SK-N-MC (cell line): ENCODE measurements at regions not wholly inside any gene's neighbourhood (a gene's known extent, or its start where the extent isn't known, plus 50 kb on each side); places are given as distances from the start of the nearest gene placed in this dataset.

Experiments
- DNase-seq: peaks from one replicate; pipeline ENCODE4 v3.0.0-alpha.2; 2011; ENCODE audit warnings: low read depth, low spot score
- H3K27ac ChIP-seq: fragments of 200-600 bp; sonication (generic); 2 replicates; pipeline ENCODE4 v1.5.1; 2016; ENCODE audit warnings: mixed run types
- H3K36me3 ChIP-seq: fragments of 200-600 bp; sonication (generic); 2 replicates; pipeline ENCODE4 v1.6.1; 2017; ENCODE audit warnings: antibody characterized with exemption, low read length, mixed read lengths; ENCODE audit not compliant: insufficient read depth
- H3K4me3 ChIP-seq: fragments of 200-600 bp; sonication (generic); 2 replicates; pipeline ENCODE4 v1.5.1; 2016
- H3K9ac ChIP-seq: fragments of 200-600 bp; sonication (generic); 2 replicates; pipeline ENCODE4 v1.8.0; 2017; ENCODE audit warnings: mixed run types, mixed read lengths; ENCODE audit not compliant: insufficient read length
- H3K9me3 ChIP-seq: fragments of 200-600 bp; sonication (generic); 2 replicates; pipeline ENCODE4 v1.6.1; 2017; ENCODE audit warnings: low read depth, mild to moderate bottlenecking, antibody characterized with exemption, low read length, moderate library complexity, mixed read lengths
- EZH2 ChIP-seq: fragments of 200-600 bp; sonication (generic); IDR thresholded peaks from one replicate; pipeline ENCODE4 v1.6.1; 2017; ENCODE audit warnings: antibody characterized with exemption
- FOXP2 ChIP-seq: optimal IDR thresholded peaks from 2 replicates; pipeline ENCODE3; 2011; ENCODE audit warnings: mild to moderate bottlenecking, moderate library complexity; ENCODE audit not compliant: insufficient read depth; ENCODE audit errors: extremely low read length, control extremely low read depth
- POLR2AphosphoS5 ChIP-seq: IDR thresholded peaks from 2 replicates; pipeline ENCODE4 v1.6.1; 2012; ENCODE audit warnings: mild to moderate bottlenecking, low read depth, low read length, borderline replicate concordance

- no peak for TF ChIP-seq POLR2AphosphoS5
- TF ChIP-seq EZH2: no peak
- no peak for TF ChIP-seq FOXP2
- no peak overlapping the region for H3K9ac ChIP-seq
These were observed 69.4 kb upstream of the ITPRID2 start for GRCh38 chr2:181822097-181822496.

GRCh38 chr2:181823405-181823804 lies 68.1 kb upstream of the ITPRID2 start:
- no peaks in the 10 kb centered on the region for H3K9me3 ChIP-seq
- H3K4me3 ChIP-seq: no peak overlapping the region
- no peak for DNase-seq
- no peak for TF ChIP-seq POLR2AphosphoS5
- no peak for TF ChIP-seq FOXP2
- TF ChIP-seq EZH2: no peak
- no peak overlapping the region for H3K9ac ChIP-seq
- no peaks in the 10 kb centered on the region for H3K36me3 ChIP-seq
- no peak overlapping the region for H3K27ac ChIP-seq

More at GRCh38 chr2:181822097-181822496, 69.4 kb upstream of the ITPRID2 start:
- Histone ChIP-seq H3K4me3 (no peak overlapping the region), H3K27ac (no peak overlapping the region), H3K9me3 (no peaks in the 10 kb centered on the region), H3K36me3 (no peaks in the 10 kb centered on the region)
- DNase-seq: no peak

GRCh38 chr2:181828122-181828705 lies 63.3 kb upstream of the ITPRID2 start:
- H3K9ac ChIP-seq: no peak overlapping the region
- no peak overlapping the region for H3K4me3 ChIP-seq
- no peaks in the 10 kb centered on the region for H3K9me3 ChIP-seq
- no peak overlapping the region for H3K27ac ChIP-seq
- TF ChIP-seq POLR2AphosphoS5: no peak
- TF ChIP-seq FOXP2: no peak
- no peak for TF ChIP-seq EZH2
- no peaks in the 10 kb centered on the region for H3K36me3 ChIP-seq
- no peak for DNase-seq

DNA sequence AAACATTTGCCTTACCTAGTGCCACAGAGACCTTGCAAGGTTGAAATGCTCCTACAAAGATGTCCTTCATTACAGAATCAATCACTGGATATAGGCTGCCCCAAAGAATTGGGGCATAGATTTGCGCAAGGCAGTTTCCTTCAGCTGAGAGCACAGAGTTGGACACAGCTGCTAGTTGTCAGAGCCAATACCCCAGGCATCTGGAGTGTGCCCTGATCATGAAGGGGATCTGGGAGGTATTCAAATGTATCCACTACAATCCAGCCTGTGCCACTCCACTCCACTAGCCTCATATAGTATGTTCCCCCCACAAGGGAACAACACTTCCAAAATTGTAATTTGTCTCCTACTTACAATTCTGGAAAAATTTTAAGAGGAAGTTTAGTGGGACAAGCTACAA lies 62.3 kb upstream of the ITPRID2 start:
- TF ChIP-seq FOXP2 (no peak), EZH2 (no peak), POLR2AphosphoS5 (no peak)
- Histone ChIP-seq H3K9ac (no peak overlapping the region), H3K27ac (no peak overlapping the region), H3K4me3 (no peak overlapping the region), H3K36me3 (no peaks in the 10 kb centered on the region), H3K9me3 (no peaks in the 10 kb centered on the region)
- DNase-seq: no peak

DNA sequence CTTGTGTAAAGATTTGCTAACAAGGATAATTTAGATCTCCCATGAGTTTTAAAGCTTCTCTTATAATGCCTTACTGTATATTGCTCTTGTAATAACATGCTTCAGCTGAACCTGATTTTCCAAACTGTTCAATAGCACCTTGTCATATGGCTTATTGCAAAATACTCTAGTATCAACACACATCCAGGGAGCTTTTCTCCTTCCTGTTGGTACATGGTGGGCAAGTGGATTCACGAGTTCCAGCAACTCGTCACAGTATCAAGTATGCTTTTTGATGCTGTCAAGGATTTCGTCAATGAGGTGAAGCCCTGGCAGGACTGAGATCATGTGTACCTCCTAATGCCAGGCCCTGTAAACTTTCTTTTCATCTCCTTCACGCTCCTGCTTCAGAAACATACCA lies 59.5 kb upstream of the ITPRID2 start:
- TF ChIP-seq EZH2 (no peak), FOXP2 (no peak), POLR2AphosphoS5 (no peak)
- no peak overlapping the region for H3K27ac ChIP-seq

GRCh38 chr2:181836583-181836982 lies 54.9 kb upstream of the ITPRID2 start:
- Histone ChIP-seq H3K9ac (no peak overlapping the region), H3K9me3 (no peaks in the 10 kb centered on the region), H3K4me3 (no peak overlapping the region), H3K36me3 (no peaks in the 10 kb centered on the region), H3K27ac (no peak overlapping the region)
- TF ChIP-seq POLR2AphosphoS5 (no peak), EZH2 (no peak), FOXP2 (no peak)
- no peak for DNase-seq

More for the DNA sequence above, 59.5 kb upstream of the ITPRID2 start:
- Histone ChIP-seq H3K36me3 (no peaks in the 10 kb centered on the region), H3K9me3 (no peaks in the 10 kb centered on the region), H3K9ac (no peak overlapping the region), H3K4me3 (no peak overlapping the region)
- DNase-seq: no peak

DNA sequence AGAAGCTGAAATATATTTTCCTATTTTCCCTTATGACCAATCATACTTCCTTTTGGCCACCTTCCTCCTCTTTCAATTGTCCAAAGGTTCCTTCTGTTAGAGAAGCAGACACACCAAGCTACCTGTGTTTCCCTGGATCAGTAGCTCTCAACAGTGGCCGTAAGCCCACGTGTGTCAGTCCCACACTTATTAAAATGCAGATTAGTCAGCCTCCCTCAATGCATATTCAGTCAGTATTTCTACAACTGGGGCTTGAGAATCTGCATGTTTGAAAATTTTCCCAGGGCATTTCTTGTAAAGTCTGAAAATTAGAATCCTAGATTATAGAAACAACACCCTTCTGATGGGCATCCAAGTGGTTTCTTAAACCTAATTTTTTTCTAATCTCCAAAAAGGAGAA lies 54.0 kb upstream of the ITPRID2 start:
- DNase-seq: no peak
- H3K27ac ChIP-seq: no peak overlapping the region
- TF ChIP-seq POLR2AphosphoS5: no peak
- no peak for TF ChIP-seq EZH2
- TF ChIP-seq FOXP2: no peak
- H3K9ac ChIP-seq: no peak overlapping the region
- H3K4me3 ChIP-seq: no peak overlapping the region
- no peaks in the 10 kb centered on the region for H3K36me3 ChIP-seq
- no peaks in the 10 kb centered on the region for H3K9me3 ChIP-seq

DNA sequence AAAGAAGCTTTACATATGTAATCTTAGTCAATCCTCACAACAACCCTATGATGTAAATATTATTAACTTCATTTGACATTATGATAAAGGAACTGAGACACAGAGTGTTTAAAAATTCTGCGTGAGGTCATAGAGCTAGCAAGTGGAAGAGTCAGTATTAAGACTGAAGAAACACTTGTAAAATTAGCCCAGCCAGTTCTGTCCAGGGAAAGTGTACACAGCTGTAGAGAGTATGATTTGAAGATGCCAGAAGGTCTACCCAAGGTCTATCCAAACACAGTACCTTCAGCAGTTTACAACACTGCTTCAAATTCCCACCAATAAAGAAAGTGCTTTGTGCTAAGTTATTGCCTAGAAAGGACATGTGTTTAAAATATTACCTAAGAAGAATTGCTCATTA lies 51.7 kb upstream of the ITPRID2 start:
- no peaks in the 10 kb centered on the region for H3K36me3 ChIP-seq
- H3K27ac ChIP-seq: no peak overlapping the region
- no peak overlapping the region for H3K9ac ChIP-seq
- no peak for DNase-seq
- no peak overlapping the region for H3K4me3 ChIP-seq
- no peaks in the 10 kb centered on the region for H3K9me3 ChIP-seq
- no peak for TF ChIP-seq EZH2
- TF ChIP-seq POLR2AphosphoS5: no peak
- TF ChIP-seq FOXP2: no peak

DNA sequence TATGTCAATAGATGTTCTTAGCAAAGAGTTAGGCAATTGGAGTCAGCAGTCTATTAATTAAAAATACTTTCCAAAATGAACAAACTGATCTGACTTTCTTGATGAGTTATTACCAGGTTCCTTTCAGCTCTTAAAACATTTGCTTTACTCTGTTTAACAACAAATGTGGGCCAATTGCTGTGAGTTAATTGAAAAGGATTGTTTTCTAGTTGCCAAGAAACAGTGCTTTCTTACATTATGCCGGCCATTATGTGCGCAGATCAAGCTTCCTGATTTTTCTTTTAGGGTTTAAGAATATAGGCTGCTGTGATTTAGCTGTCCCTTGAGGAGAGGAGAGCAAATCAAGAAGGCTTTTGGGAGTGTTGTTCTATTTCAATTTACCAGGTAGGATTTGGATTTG lies 50.5 kb upstream of the ITPRID2 start:
- no peak overlapping the region for H3K9ac ChIP-seq
- no peak for DNase-seq
- no peak overlapping the region for H3K27ac ChIP-seq
- no peaks in the 10 kb centered on the region for H3K9me3 ChIP-seq
- TF ChIP-seq EZH2 (no peak), FOXP2 (no peak), POLR2AphosphoS5 (no peak)
- no peak overlapping the region for H3K4me3 ChIP-seq
- no peaks in the 10 kb centered on the region for H3K36me3 ChIP-seq
